SK-N-MC (cell line): ENCODE measurements at regions not wholly inside any gene's neighbourhood (a gene's known extent, or its start where the extent isn't known, plus 50 kb on each side); places are given as distances from the start of the nearest gene placed in this dataset.
"Not testable (repeated sequence)": the region's sequence is repeated elsewhere in the genome, so short reads cannot be mapped to it uniquely, and the experiment has no call there.

Experiments
- DNase-seq: peaks from one replicate; pipeline ENCODE4 v3.0.0-alpha.2; 2011; ENCODE audit warnings: low read depth, low spot score
- H3K27ac ChIP-seq: fragments of 200-600 bp; sonication (generic); 2 replicates; pipeline ENCODE4 v1.5.1; 2016; ENCODE audit warnings: mixed run types
- H3K36me3 ChIP-seq: fragments of 200-600 bp; sonication (generic); 2 replicates; pipeline ENCODE4 v1.6.1; 2017; ENCODE audit warnings: antibody characterized with exemption, low read length, mixed read lengths; ENCODE audit not compliant: insufficient read depth
- H3K4me3 ChIP-seq: fragments of 200-600 bp; sonication (generic); 2 replicates; pipeline ENCODE4 v1.5.1; 2016
- H3K9ac ChIP-seq: fragments of 200-600 bp; sonication (generic); 2 replicates; pipeline ENCODE4 v1.8.0; 2017; ENCODE audit warnings: mixed run types, mixed read lengths; ENCODE audit not compliant: insufficient read length
- H3K9me3 ChIP-seq: fragments of 200-600 bp; sonication (generic); 2 replicates; pipeline ENCODE4 v1.6.1; 2017; ENCODE audit warnings: low read depth, mild to moderate bottlenecking, antibody characterized with exemption, low read length, moderate library complexity, mixed read lengths
- EZH2 ChIP-seq: fragments of 200-600 bp; sonication (generic); IDR thresholded peaks from one replicate; pipeline ENCODE4 v1.6.1; 2017; ENCODE audit warnings: antibody characterized with exemption
- FOXP2 ChIP-seq: optimal IDR thresholded peaks from 2 replicates; pipeline ENCODE3; 2011; ENCODE audit warnings: mild to moderate bottlenecking, moderate library complexity; ENCODE audit not compliant: insufficient read depth; ENCODE audit errors: extremely low read length, control extremely low read depth
- POLR2AphosphoS5 ChIP-seq: IDR thresholded peaks from 2 replicates; pipeline ENCODE4 v1.6.1; 2012; ENCODE audit warnings: mild to moderate bottlenecking, low read depth, low read length, borderline replicate concordance

DNA sequence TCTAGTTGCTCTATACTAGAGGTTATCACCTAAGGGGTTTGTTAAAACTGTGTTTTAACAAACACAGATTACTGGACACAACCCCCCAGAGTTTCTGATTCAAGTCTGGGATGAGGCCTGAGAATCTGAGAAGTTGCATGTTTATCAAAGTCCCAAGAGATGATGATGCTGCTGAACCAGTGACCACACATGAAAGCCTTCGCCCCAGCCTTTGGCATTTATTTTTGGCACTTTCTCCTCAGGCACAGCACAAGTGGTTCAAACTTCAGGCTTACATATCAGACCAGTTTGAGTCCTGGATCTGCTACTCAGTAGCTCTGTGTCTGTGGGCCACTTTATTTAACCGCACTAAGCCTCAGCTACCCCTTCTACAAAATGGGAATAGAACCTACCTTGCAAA, 407.2 kb upstream of the PIK3R1 start:
- no peak overlapping the region for H3K27ac ChIP-seq
- no peak for DNase-seq
- no peak overlapping the region for H3K4me3 ChIP-seq
- H3K9me3 ChIP-seq, result no peaks in the 10 kb centered on the region
- no peak overlapping the region for H3K9ac ChIP-seq
- TF ChIP-seq EZH2 (no peak), POLR2AphosphoS5 (no peak), FOXP2 (no peak)
- no peaks in the 10 kb centered on the region for H3K36me3 ChIP-seq

DNA sequence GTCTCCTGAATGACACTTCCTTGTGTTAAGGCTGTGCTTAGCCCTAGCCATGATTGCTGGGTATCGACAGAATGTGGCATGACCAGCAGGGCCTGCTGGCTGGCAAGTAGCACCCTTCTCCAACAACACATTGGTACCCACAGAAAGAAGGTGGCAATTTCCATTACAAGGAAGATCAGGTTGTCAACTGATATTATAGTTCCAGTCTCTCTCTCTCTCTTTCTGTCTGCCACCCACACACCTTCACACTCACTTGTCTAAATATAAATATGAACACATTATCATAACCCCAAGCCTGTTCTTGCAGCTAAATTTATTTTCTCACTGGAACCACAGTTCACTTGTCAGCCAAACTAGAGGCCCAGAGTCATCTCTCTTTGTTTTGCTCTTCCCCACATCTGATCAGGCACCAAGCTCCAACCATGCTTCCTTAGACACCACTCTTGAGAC, 408.1 kb upstream of the PIK3R1 start:
- H3K9me3 ChIP-seq, result no peaks in the 10 kb centered on the region
- no peak overlapping the region for H3K4me3 ChIP-seq
- H3K27ac ChIP-seq, result no peak overlapping the region
- no peak overlapping the region for H3K9ac ChIP-seq
- H3K36me3 ChIP-seq, result no peaks in the 10 kb centered on the region
- TF ChIP-seq EZH2 (no peak), FOXP2 (no peak)
- no peak for DNase-seq

DNA sequence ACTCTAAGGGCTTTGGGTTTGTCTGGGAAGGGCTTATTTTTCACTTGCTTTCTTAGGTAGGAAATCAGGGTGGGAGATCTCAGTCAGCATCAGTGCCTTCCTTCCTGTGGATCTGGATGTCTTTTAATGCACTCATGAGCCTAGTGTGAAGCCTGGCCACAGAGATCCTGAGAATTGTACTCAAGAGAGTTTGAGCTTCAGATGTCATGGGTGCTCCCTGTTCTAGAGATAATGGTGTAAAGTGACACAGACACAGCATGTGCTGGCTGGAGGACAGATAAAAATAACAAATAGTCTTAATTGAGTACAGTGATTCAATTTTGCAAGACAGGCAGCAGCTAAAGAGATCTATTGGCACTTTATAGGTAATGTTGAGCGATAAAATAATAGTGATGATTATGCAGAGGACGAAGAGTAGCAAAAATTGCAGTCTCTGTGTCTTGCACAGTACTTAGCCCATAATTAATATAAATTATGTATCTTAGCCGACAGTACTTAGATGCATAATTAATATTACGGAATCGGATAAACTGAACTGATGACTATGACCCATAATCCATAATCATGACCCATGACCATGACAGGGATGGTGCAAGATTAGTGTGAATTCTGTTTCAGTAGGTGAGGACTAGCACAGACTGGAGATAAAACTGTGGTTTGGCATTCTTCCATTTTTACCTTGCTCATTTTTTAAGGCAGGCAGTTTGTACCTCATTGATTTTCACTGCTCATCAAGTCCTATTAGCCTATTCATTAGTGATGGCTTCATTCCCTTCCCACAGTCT, 408.7 kb upstream of the PIK3R1 start:
- H3K4me3 ChIP-seq, result no peak overlapping the region
- no peak overlapping the region for H3K27ac ChIP-seq
- H3K36me3 ChIP-seq, result no peaks in the 10 kb centered on the region
- no peak overlapping the region for H3K9ac ChIP-seq
- DNase-seq, result no peak
- H3K9me3 ChIP-seq, result no peaks in the 10 kb centered on the region
- TF ChIP-seq EZH2 (no peak), POLR2AphosphoS5 (no peak), FOXP2 (no peak)

DNA sequence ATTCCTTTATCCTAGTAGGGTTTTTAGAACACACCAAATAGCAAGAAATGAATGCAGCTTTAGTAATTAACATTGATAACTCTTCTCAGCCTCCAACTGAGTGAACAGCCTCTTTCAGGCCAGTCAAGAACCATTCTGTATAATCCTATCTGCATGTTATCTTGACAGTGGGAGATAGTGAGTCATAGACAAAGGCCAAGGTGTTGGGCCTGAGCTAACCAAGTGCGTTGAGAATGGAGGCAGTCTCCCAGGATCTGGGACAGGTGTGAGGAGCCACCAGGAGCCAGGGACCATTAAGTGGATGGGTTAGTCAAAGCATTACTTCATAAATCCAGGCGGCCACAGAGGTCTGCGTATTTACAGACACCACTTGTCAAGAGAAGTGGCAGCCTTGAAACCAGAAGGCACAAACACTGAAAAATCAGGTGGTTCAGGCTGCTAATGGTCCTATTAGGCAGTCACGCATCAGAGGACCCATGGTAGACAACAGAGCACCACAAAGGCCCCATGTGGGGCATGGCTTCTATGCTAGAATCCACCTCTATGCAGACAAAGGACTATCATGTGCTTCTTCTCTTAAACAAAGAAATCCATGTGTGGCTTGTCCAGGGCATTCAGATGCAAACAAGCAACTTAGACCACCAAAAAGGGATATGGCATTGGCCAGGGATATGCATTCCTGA, 409.7 kb upstream of the PIK3R1 start:
- H3K36me3 ChIP-seq, result no peaks in the 10 kb centered on the region
- TF ChIP-seq FOXP2 (no peak), POLR2AphosphoS5 (no peak), EZH2 (no peak)
- no peak overlapping the region for H3K9ac ChIP-seq
- H3K4me3 ChIP-seq, result no peak overlapping the region
- no peak overlapping the region for H3K27ac ChIP-seq
- no peak for DNase-seq
- H3K9me3 ChIP-seq, result no peaks in the 10 kb centered on the region

DNA sequence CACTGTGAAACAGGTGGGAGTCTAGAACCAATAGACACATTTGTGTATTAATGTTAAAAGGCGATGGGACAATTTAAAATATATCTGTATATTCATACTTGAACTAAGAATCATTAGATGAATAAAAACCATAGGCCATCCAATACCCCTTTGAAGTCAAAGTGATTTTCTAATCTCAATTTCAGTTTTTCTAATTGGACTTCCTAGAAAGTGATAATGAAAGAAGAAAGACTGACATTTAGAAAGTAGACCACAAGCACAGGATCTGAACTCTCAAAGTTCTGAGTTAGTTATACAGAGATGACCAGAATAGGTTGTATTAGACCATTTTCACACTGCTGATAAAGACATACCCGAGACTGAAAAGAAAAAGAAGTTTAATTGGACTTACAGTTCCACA, 412.8 kb upstream of the PIK3R1 start:
- no peak overlapping the region for H3K9ac ChIP-seq
- H3K4me3 ChIP-seq, result no peak overlapping the region
- no peak overlapping the region for H3K27ac ChIP-seq
- H3K36me3 ChIP-seq, result no peaks in the 10 kb centered on the region
- no peak for DNase-seq
- H3K9me3 ChIP-seq, result no peaks in the 10 kb centered on the region
- no peak for TF ChIP-seq EZH2
- TF ChIP-seq POLR2AphosphoS5, result no peak
- TF ChIP-seq FOXP2, result no peak

DNA sequence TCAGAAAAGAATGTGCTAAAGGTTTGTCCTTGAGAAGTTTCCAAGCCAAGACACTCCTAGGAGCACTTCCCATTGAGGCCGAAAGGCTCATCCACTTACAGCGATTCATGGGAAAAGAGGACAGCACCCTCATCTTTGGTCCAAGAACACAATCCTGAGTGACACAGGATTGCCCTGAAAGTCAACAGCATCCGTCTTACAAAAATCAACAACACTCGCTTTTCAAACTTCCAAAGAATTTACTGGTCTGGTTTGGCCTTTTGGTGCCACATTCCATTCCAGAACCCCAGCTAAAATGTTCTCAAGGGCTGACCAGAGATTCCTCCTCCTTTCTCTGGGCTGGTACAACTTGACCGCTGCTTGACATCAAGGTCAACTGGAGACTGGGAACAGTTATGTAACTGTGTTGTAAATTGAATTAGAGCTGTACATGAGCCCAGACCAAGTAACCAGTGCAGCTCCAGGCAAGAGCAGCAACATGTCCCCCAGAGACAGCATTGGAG, 415.8 kb upstream of the PIK3R1 start:
- Histone ChIP-seq H3K36me3 (no peaks in the 10 kb centered on the region), H3K27ac (no peak overlapping the region), H3K9me3 (no peaks in the 10 kb centered on the region), H3K4me3 (no peak overlapping the region), H3K9ac (no peak overlapping the region)
- TF ChIP-seq EZH2 (no peak), FOXP2 (no peak), POLR2AphosphoS5 (no peak)
- DNase-seq, result no peak

DNA sequence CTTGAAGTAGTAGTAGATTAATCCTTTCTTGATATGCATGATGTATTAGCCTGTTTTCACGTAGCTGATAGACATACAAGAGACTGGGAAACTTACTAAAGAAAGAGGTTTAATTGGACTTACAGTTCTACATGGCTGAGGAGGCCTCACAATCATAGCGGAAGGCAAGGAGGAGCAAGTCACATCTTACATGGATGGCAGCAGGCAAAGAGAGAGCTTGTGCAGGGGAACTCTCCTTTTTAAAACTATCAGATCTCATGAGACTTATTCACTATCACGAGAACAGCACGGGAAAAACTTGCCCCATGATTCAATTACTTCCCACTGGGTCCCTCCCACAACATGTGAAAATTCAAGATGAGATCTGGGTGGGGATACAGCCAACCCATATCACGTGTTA, 417.1 kb upstream of the PIK3R1 start:
- not testable (repeated sequence) for H3K9ac ChIP-seq, H3K4me3 ChIP-seq, DNase-seq, H3K36me3 ChIP-seq, H3K9me3 ChIP-seq, H3K27ac ChIP-seq

DNA sequence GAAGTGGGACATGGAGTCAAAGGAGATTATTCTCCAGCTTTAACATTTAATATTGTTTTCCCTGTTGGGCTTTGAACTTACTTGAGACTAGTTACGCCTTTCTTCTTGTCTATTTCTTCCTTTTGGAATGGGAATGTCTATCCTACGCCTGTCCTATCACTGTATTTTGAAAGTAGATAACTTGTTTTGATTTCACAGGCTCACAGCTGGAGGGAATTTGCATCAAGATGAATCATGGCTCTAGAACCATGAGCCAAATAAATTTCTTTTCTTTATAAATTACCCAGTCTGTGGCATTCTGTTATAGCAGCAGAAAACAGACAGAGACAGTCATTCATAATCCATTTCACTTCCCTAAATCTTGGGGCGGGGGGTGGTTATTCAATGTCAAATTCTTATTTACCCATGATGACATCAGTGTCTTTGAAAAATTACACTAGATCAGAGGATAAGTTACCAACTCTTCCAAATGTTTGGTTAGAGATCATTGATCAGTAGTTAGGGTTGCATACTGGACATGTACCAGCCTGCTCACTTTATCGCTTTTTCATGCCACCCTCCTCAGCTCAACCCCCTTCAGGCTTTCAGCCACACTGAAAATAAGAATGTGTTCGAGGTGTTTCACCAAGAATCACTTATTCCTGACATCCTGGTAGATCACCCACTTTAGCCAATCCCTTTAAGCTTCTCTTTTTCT, 419.6 kb upstream of the PIK3R1 start:
- H3K9me3 ChIP-seq, result no peaks in the 10 kb centered on the region
- H3K4me3 ChIP-seq, result no peak overlapping the region
- H3K36me3 ChIP-seq, result no peaks in the 10 kb centered on the region
- H3K9ac ChIP-seq, result no peak overlapping the region
- no peak for DNase-seq
- no peak for TF ChIP-seq POLR2AphosphoS5
- TF ChIP-seq EZH2, result no peak
- TF ChIP-seq FOXP2, result no peak
- no peak overlapping the region for H3K27ac ChIP-seq
